Hepatocyte (in vitro differentiated cells): ENCODE measurements at regions not wholly inside any gene's neighbourhood (a gene's known extent, or its start where the extent isn't known, plus 50 kb on each side); places are given as distances from the start of the nearest gene placed in this dataset.

Experiments used
- CTCF ChIP-seq: fragments of 200-600 bp; sonication (generic); IDR thresholded peaks from 2 replicates; pipeline ENCODE4 v1.5.1; 2016; ENCODE audit warnings: antibody characterized with exemption, mild to moderate bottlenecking; ENCODE audit not compliant: poor library complexity
- EZH2 ChIP-seq: fragments of 200-600 bp; sonication (generic); IDR thresholded peaks from 2 replicates; pipeline ENCODE4 v1.6.1; 2016; ENCODE audit warnings: antibody characterized with exemption, mild to moderate bottlenecking, borderline replicate concordance

GRCh38 chr7:42373285-42373684 is 136.3 kb upstream of the GLI3 start:
- no peak for TF ChIP-seq EZH2
- TF ChIP-seq CTCF = no peak
